ENCODE measurements at regions not wholly inside any gene's neighbourhood (a gene's known extent, or its start where the extent isn't known, plus 50 kb on each side); places are given as distances from the start of the nearest gene placed in this dataset.

DNA sequence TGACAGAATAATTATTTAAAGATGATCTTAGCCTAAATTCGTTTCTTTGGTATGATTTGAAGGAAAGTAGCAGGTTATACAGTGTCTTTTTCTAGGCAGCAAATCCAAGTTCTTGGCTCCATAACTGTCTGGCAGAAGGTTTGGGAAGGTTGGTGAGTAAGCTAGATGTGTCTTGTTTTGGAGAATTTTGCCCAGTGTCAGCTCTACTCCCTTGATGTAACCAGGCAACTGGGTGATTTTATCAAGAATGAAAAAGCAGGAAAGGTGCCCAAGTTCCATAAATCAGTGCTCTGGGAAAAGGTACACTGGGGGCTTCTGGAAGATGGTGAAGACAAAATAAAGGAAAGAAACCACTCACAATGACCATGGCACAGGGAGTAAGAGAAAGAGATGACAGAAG, 71.5 kb upstream of the USP47 start:
- DNase-seq = no peak

DNA sequence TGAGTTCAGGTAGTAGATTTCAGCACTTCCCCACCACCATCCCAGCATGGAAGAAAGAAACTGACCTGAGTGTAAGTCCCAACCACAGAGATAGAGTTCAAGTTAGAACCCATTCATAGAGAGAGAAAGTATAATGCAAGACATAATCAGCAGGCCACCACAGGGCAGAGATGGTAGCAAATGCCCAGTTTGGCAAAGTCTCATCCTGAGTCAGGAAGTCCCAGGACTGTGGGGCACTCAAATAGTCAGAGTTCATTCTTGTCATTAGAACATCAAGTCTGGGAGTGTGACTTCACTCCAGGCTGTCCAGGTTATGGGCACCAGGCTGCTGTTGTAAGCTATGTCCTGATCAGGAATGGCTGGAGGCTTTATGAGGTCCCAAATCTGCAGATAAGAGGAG, 72.0 kb upstream of the USP47 start:
- no peak for TF ChIP-seq GATA1 (IDR thresholded peaks at IDR 0.05; ENCODE audit: low read depth, low read length)
- TF ChIP-seq POLR2A (IDR thresholded peaks at IDR 0.05; ENCODE audit: low read length) = no peak
- DNase-seq = no peak

More for the DNA sequence above, 71.5 kb upstream of the USP47 start:
- TF ChIP-seq GATA1 (IDR thresholded peaks at IDR 0.05; ENCODE audit: low read depth, low read length) (no peak), POLR2A (IDR thresholded peaks at IDR 0.05; ENCODE audit: low read length) (no peak)

DNA sequence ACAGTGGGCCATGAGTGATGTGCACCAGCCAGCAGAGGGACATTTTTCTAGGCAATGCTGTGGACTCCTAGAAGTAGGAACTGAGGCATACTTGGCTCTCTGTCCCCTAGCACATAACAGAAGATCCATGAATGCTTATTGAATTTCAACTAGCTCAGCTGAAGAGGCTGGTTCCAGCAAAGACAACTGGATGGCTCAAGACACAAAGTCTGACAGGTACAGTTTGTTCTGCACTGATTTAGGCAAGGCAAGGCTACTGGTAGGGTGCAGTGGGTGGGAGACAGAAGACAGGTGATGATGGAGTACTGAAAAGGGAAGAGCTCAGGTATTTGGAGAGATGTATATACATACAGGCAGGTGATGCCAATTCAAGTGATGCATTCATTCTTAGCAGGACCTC, 72.4 kb upstream of the USP47 start:
- TF ChIP-seq GATA1 (IDR thresholded peaks at IDR 0.05; ENCODE audit: low read depth, low read length) = no peak
- no peak for TF ChIP-seq POLR2A (IDR thresholded peaks at IDR 0.05; ENCODE audit: low read length)
- no peak for DNase-seq

DNA sequence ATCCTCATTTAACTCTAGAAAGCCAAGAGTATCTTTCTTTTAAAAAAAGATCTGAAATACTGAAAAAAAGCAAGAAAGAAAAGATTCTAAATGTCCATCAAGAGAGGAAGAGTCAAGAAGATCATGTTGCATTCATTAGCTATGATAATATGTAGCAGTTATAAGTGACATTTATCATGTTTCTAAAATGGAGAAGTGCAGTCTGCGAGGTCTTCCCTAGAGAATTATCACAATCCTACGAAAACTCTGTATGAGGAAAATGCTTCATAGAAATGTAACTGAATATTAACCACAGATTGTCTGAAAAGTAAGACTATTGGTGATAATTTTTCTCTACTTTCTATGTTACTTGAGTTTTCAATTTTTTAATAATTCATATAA, 77.4 kb upstream of the USP47 start:
- DNase-seq = no peak
- no peak for TF ChIP-seq POLR2A (IDR thresholded peaks at IDR 0.05; ENCODE audit: low read length)
- no peak for TF ChIP-seq GATA1 (IDR thresholded peaks at IDR 0.05; ENCODE audit: low read depth, low read length)

DNA sequence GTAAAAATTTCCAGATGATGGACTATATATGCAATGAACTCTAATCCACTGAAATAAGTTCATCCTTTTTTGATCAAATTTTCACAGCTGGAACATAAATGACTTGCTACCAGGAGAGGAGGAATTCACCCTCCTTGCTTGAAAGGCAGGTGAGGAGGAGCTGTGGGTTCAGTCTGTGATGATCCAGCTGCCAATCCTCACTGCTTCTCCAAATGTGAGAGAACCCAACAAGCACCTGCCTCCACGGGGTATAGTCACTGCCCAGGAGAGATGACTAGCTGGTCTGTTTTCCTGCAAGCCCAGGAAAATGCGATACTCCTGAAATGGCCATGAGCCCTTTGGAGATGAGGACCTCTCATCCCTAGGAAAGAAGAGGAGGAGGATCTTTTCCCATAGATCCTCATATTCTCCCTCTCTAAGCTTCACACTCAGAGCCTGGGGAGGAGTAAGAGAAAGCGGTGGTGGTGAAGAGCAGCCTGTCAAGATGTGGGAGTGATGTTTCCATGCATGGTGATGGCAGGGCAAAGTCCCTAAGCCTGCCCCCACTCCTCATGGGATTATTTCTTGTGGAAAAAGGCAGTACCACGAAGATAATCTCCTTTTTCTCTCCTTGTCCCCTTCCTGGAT, 77.9 kb upstream of the USP47 start:
- no peak for DNase-seq
- TF ChIP-seq GATA1 (IDR thresholded peaks at IDR 0.05; ENCODE audit: low read depth, low read length) (no peak), POLR2A (IDR thresholded peaks at IDR 0.05; ENCODE audit: low read length) (no peak)

DNA sequence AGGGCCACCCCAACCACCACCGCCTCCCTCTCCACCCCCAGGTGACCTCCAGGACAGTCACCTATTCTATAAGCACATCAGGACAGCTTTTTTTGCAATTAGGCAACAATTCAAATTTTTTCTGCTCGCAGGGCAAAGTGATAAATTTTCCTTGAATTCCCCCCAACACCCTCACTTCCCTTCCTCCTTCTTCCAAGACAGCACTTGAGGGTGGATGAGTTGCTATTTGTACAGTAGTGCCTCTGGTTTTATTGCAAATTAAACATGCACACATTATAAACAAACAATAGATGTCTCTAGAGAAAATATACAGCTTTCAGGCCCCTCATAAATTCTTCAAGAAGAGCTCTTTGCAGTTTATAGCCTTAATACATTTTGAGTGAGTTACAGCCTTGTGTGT, 80.9 kb upstream of the USP47 start:
- TF ChIP-seq POLR2A (IDR thresholded peaks at IDR 0.05; ENCODE audit: low read length) (no peak), GATA1 (IDR thresholded peaks at IDR 0.05; ENCODE audit: low read depth, low read length) (no peak)
- no peak for DNase-seq

DNA sequence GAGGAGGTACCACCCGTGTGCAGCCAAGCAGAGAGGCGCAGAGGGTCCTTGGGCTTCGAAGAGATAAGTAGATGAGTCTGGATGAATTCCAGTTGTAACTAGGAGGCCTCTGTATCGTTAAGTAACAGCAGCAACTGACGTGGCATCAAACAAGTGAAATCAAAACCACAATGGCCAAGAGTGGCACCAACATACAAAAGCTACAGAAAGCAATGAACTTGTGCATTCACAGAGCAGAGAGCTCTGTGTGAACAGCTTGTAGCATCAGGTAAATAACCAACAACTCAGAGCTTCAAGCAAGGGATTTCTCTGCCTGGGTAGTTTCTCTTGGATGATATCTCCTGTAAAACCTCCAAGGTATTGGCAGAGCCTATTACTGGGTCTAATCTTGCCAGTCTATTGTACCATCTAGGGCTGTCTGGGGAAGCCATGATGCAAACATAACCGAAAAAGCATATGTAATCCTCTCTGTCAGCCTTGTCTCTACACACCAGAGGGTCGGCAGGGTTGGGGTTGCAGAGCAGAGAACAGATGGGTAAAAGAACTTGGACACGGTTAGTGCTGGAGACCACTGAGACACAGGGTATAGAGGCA, 83.1 kb upstream of the USP47 start:
- no peak for DNase-seq
- TF ChIP-seq POLR2A (IDR thresholded peaks at IDR 0.05; ENCODE audit: low read length) (no peak), GATA1 (IDR thresholded peaks at IDR 0.05; ENCODE audit: low read depth, low read length) (no peak)

DNA sequence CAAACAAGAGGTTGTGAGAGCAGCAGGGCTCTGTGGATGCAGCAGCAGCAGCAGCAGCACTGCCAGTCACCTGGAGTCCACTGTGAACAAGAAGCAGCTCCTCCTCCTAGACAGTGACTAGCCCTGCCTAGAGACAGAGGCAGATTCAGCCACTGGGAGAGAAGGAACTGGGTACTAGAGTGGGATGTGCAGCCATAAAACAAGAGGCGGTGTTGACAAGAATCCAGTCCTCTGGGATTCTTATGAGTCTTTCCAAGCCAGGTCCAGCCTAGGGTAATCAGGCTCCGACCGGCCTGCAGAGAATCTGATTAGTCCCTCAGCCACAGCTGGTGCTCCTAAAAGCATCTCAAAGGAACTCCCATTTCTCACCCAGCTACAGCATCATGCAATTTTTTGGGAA, 83.9 kb upstream of the USP47 start:
- TF ChIP-seq GATA1 (IDR thresholded peaks at IDR 0.05; ENCODE audit: low read depth, low read length) (no peak), POLR2A (IDR thresholded peaks at IDR 0.05; ENCODE audit: low read length) (no peak)
- no peak for DNase-seq

DNA sequence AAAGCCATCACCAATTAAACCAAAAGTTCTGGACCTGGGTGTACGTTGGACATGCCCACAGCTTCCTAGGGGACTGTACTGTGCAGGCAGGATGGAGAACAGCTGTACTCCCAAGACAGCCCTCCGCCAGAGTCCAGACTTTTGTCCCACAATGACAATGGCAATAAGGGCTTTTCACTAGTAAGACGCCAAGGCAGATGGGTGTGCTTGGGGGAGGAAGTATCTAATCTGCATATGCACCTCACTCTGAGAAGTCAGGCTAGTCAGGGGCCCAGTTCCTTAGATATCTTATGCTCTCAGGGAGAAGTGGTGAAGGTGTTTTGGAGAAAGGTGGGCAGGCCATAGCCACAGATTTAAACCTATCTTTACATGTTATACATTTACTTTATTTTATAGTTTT, 85.1 kb upstream of the USP47 start:
- no peak for DNase-seq
- no peak for TF ChIP-seq POLR2A (IDR thresholded peaks at IDR 0.05; ENCODE audit: low read length)
- no peak for TF ChIP-seq GATA1 (IDR thresholded peaks at IDR 0.05; ENCODE audit: low read depth, low read length)

DNA sequence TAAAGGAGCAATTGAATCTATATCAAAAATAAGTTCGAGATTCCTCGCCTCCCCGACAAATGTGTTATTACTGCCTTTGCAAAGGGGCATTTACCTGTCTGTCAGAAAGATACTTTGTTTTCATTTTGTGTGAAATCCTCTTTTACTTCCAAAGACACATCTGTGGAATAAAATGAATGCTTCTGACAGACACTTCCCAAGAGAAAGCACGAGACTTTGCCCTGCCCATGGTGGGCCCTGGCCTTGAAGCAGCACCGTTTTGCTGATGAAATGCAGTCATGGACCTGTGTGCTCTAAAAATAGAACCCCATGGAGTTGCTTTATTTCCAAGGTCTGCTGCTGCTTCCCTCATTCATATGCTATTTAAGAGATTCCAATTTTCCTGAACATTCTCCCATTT, 85.9 kb upstream of the USP47 start:
- DNase-seq = no peak
- TF ChIP-seq GATA1 (IDR thresholded peaks at IDR 0.05; ENCODE audit: low read depth, low read length) (no peak), POLR2A (IDR thresholded peaks at IDR 0.05; ENCODE audit: low read length) (no peak)

DNA sequence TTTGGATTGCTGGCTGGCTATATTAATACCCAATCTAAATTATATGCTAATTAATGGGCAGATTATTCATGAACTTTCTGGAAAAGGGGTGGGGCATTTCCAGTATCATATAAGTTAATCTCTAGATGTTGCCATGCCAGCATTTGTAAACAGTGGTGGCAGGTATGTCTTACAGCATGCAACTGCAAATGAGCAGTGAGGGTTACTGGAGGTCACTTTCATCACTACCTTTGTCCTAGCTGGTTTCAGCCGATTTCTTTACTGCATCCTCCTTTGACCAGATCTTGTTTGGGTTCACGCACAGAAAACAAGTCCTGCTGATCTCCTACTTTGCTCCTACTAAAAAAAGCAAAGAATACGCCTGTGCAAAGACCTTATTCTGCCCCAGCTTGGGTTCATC, 89.1 kb upstream of the USP47 start:
- DNase-seq = no peak
- TF ChIP-seq POLR2A (IDR thresholded peaks at IDR 0.05; ENCODE audit: low read length) = no peak

DNA sequence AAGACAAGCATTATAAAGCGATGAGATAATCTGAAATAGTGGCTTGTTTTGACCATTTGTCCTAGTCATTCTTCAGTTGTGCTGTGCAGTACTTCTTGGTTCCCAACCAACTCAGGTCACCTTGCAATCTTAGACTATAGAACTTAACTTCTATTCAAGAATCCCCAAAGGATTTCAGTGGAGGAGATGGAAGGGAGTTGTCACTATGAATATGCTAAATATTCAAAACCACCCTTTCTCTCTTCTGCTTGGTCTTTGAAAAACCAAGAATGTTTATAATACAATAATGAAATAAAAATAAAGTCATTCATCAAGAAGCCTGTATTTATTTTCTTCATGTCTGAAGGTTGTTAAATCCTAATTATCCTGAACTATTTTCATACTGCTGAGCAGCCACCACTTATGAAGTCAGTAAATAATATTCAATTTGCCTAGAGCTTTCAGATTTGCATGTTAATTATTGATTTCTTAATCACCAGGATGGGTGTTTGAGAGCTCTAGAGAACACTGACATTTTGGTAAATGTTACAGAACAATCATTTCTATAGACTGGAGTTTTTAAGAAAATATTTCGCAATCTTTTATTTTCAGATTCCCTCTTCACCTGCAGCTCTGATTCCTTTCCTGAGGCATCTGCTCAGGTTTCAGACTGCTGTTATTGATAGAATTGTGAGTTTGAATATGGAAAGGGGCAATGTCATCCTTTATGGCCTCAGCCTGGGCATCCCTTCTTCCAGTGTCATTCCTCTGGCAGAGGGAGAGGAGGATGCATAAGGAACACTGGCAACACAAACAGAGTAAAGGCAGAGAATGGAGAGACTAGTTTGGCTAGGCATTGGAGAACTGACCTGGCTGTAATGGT, 91.5 kb upstream of the USP47 start:
- DNase-seq = no peak
- no peak for TF ChIP-seq POLR2A (IDR thresholded peaks at IDR 0.05; ENCODE audit: low read length)
- TF ChIP-seq GATA1 (IDR thresholded peaks at IDR 0.05; ENCODE audit: low read depth, low read length) = no peak

DNA sequence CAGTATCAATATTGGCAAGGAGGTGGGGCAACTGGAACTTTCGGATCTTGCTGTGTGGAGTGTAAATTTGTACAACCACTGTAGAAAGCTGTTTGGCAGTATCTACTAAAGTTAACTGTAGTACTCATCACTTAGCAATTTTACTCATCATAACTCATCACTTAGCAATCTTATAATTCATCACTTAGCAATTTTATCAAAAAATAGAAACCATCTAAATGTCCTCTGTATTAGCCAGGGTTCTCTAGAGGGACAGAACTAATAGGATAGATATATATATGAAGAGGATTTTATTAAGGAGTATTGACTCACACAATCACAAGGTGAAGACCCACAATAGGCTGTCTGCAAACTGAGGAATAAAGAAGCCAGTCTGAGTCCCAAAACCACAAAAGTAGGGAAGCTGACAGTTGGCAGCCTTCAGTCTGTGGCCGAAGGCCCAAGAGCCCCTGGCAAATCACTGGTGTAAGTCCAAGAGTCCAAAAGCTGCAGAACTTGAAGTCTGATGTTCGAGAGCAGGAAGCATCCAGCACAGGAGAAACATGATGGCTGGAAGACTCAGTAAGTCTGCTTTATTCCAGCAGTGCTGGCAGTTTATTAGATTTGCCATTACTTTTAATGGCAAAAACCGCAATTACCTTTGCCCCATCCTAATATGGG, 92.9 kb upstream of the USP47 start:
- DNase-seq = no peak
- TF ChIP-seq POLR2A (IDR thresholded peaks at IDR 0.05; ENCODE audit: low read length) (no peak), GATA1 (IDR thresholded peaks at IDR 0.05; ENCODE audit: low read depth, low read length) (no peak)

DNA sequence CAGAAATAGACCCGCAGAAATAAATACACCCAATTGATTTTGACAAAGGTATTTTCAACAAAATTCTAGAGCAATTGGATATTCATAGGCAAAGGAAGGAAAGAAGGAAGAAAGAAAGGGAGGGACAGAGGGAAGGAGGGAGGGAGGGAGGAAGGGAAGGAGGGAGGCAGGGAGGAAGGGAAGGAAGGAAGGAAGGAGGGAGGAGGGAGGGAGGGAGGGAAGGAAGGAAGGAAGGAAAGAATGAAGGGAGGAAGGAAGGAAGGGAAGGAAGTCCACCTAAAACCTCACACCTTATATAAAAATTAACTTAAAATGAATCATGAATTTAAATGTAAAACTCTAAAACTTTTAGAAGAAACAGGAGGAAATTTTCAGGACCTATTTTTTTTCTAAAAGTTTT, 94.2 kb upstream of the USP47 start:
- DNase-seq = no peak
- TF ChIP-seq POLR2A (IDR thresholded peaks at IDR 0.05; ENCODE audit: low read length) (no peak), GATA1 (IDR thresholded peaks at IDR 0.05; ENCODE audit: low read depth, low read length) (no peak)

All from erythroblast (primary cell).